Transverse colon (tissue), 4 donors: ENCODE measurements at regions not wholly inside any gene's neighbourhood (a gene's known extent, or its start where the extent isn't known, plus 50 kb on each side); places are given as distances from the start of the nearest gene placed in this dataset.

Experiments used
- CTCF ChIP-seq, 5 experiments: fragments of 200-600 bp in 3 of 5; fragments of 450-650 bp in 2 of 5; sonication (generic) in 3 of 5; IDR thresholded peaks; 1 replicate in 2 of 5; 2 replicates in 3 of 5; pipeline ENCODE4 v1.5.1; 2016 to 2017; ENCODE audit warnings: antibody characterized with exemption in 5 of 5, inconsistent platforms in 3 of 5, mild to moderate bottlenecking in 2 of 5, moderate library complexity in 1 of 5
- EP300 ChIP-seq: sonication (generic); formaldehyde crosslinking; IDR thresholded peaks from one replicate; pipeline ENCODE4 v1.6.1; 2017; ENCODE audit warnings: antibody characterized with exemption, low read depth
- POLR2A ChIP-seq: fragments of 450-650 bp; IDR thresholded peaks from one replicate; pipeline ENCODE4 v1.6.1; 2016; ENCODE audit warnings: antibody characterized with exemption, mild to moderate bottlenecking, moderate library complexity
- POLR2AphosphoS5 ChIP-seq, 3 donors: sonication (generic); formaldehyde crosslinking; IDR thresholded peaks; one replicate each; pipeline ENCODE4 v1.6.1; 2016; ENCODE audit warnings: antibody characterized with exemption in 3 of 3

GRCh38 chr13:22938576-22938975, 242.2 kb upstream of the SGCG start:
- TF ChIP-seq CTCF (IDR thresholded peaks at IDR 0.05) (no peak), EP300 (no peak), POLR2AphosphoS5 (IDR thresholded peaks at IDR 0.05) (no peak), POLR2A (no peak)
